DOHH2 (cell line): ENCODE measurements at regions not wholly inside any gene's neighbourhood (a gene's known extent, or its start where the extent isn't known, plus 50 kb on each side); places are given as distances from the start of the nearest gene placed in this dataset.

ENCODE experiments used
- CTCF ChIP-seq: fragments of 200-600 bp; sonication (generic); IDR thresholded peaks from one replicate; pipeline ENCODE4 v1.5.1; 2014; ENCODE audit warnings: antibody characterized with exemption, mild to moderate bottlenecking, low read depth, low read length; ENCODE audit not compliant: poor library complexity, severe bottlenecking
- EZH2phosphoT487 ChIP-seq: fragments of 200-600 bp; sonication (generic); IDR thresholded peaks from 2 replicates; pipeline ENCODE4 v1.6.1; 2017; ENCODE audit warnings: borderline replicate concordance, mild to moderate bottlenecking, antibody characterized with exemption, low read length, moderate library complexity, mixed read lengths

GRCh38 chr4:108337923-108338322, 169.2 kb upstream of the LEF1 start:
- TF ChIP-seq CTCF, result no peak
- no peak for TF ChIP-seq EZH2phosphoT487
